ENCODE measurements at regions not wholly inside any gene's neighbourhood (a gene's known extent, or its start where the extent isn't known, plus 50 kb on each side); places are given as distances from the start of the nearest gene placed in this dataset.

- no peaks in the 10 kb centered on the region for H3K36me3 ChIP-seq (replicated peaks; ENCODE audit: low read depth, low read length)
- TF ChIP-seq EZH2phosphoT487 (IDR thresholded peaks at IDR 0.05; ENCODE audit: low read depth) (no peak), CTCF (IDR thresholded peaks at IDR 0.05; ENCODE audit: low read depth, low read length) (no peak)
- no peaks in the 10 kb centered on the region for H3K4me1 ChIP-seq (ENCODE audit: low read length)
- H3K79me2 ChIP-seq (ENCODE audit: low read length) = no peaks in the 10 kb centered on the region
- no peak overlapping the region for H3K4me2 ChIP-seq (ENCODE audit: low read length)
- no peaks in the 10 kb centered on the region for H3K27me3 ChIP-seq (ENCODE audit: low read depth, low read length)
- no peak overlapping the region for H3K9ac ChIP-seq (ENCODE audit: low read length)
- H3K9me3 ChIP-seq (ENCODE audit: insufficient read depth, low read length) = no peaks in the 10 kb centered on the region
- H2AFZ ChIP-seq (ENCODE audit: low read depth, low read length) = no peak overlapping the region
- no peaks in the 10 kb centered on the region for H4K20me1 ChIP-seq (ENCODE audit: insufficient read depth, low read length)
- H3K4me3 ChIP-seq (ENCODE audit: low read length) = no peak overlapping the region
- H3K27ac ChIP-seq (ENCODE audit: low read length) = no peak overlapping the region
Measured at GRCh38 chr15:95726891-95727290, 603.6 kb upstream of the NR2F2 start.

DNA sequence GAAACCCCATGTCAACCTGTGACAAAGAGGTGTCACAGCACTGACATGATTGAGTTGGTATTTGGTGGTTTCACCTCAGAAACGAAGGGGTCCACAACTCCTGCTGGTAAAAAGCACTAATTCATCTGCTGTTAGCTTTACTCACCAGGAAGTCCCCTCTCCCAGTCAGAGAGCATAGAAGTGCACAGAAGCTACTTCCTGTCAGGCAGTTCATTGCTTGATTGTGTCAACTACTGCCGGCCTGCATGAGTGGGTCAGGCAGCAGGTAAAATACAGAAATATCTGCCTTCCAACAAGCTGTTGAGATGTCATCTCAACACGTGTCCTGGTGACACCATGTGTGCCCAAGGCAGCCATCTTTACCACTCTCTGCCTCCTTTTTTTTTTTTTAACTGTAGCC, 596.6 kb upstream of the NR2F2 start:
- no peaks in the 10 kb centered on the region for H3K36me3 ChIP-seq (replicated peaks; ENCODE audit: low read depth, low read length)
- H4K20me1 ChIP-seq (ENCODE audit: insufficient read depth, low read length) = no peaks in the 10 kb centered on the region
- H2AFZ ChIP-seq (ENCODE audit: low read depth, low read length) = no peak overlapping the region
- no peaks in the 10 kb centered on the region for H3K9me3 ChIP-seq (ENCODE audit: insufficient read depth, low read length)
- H3K79me2 ChIP-seq (ENCODE audit: low read length) = no peaks in the 10 kb centered on the region
- H3K4me3 ChIP-seq (ENCODE audit: low read length) = no peak overlapping the region
- H3K4me1 ChIP-seq (ENCODE audit: low read length) = no peaks in the 10 kb centered on the region
- no peaks in the 10 kb centered on the region for H3K27me3 ChIP-seq (ENCODE audit: low read depth, low read length)
- H3K4me2 ChIP-seq (ENCODE audit: low read length) = no peak overlapping the region
- TF ChIP-seq CTCF (IDR thresholded peaks at IDR 0.05; ENCODE audit: low read depth, low read length) (no peak), EZH2phosphoT487 (IDR thresholded peaks at IDR 0.05; ENCODE audit: low read depth) (no peak)
- H3K27ac ChIP-seq (ENCODE audit: low read length) = no peak overlapping the region
- no peak overlapping the region for H3K9ac ChIP-seq (ENCODE audit: low read length)

- Histone ChIP-seq H3K27me3 (ENCODE audit: low read depth, low read length) (no peaks in the 10 kb centered on the region), H3K9ac (ENCODE audit: low read length) (no peak overlapping the region), H3K79me2 (ENCODE audit: low read length) (no peaks in the 10 kb centered on the region), H3K4me3 (ENCODE audit: low read length) (no peak overlapping the region), H3K36me3 (replicated peaks; ENCODE audit: low read depth, low read length) (no peaks in the 10 kb centered on the region), H3K9me3 (ENCODE audit: insufficient read depth, low read length) (no peaks in the 10 kb centered on the region), H2AFZ (ENCODE audit: low read depth, low read length) (no peak overlapping the region), H3K4me1 (ENCODE audit: low read length) (no peaks in the 10 kb centered on the region), H3K27ac (ENCODE audit: low read length) (no peak overlapping the region), H4K20me1 (ENCODE audit: insufficient read depth, low read length) (no peaks in the 10 kb centered on the region), H3K4me2 (ENCODE audit: low read length) (no peak overlapping the region)
- TF ChIP-seq CTCF (IDR thresholded peaks at IDR 0.05; ENCODE audit: low read depth, low read length) = no peak
- no peak for TF ChIP-seq EZH2phosphoT487 (IDR thresholded peaks at IDR 0.05; ENCODE audit: low read depth)
Measured at GRCh38 chr15:95734422-95735316, 595.8 kb upstream of the NR2F2 start.

DNA sequence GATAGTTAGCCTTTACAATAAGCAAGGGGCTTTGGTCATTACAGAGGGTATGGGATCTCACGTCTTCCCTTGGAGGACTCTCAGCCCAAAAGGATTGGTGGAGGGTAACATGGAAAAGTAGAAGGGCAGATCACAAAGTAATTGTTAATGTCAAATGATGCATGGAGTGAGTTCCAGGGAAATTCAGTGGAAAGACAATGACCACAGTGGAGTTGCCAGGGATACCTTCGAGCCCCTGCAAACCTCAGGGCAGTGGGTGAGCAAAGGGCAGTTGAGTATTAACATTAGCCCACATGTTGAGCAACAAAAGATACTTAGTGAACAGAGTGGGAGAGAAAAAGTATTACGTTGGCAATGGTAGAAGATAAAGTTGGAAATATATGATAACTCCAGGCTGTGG, 593.4 kb upstream of the NR2F2 start:
- H3K9me3 ChIP-seq (ENCODE audit: insufficient read depth, low read length) = no peaks in the 10 kb centered on the region
- TF ChIP-seq CTCF (IDR thresholded peaks at IDR 0.05; ENCODE audit: low read depth, low read length) (no peak), EZH2phosphoT487 (IDR thresholded peaks at IDR 0.05; ENCODE audit: low read depth) (no peak)
- H3K27me3 ChIP-seq (ENCODE audit: low read depth, low read length) = no peaks in the 10 kb centered on the region
- no peak overlapping the region for H2AFZ ChIP-seq (ENCODE audit: low read depth, low read length)
- H3K4me3 ChIP-seq (ENCODE audit: low read length) = no peak overlapping the region
- no peaks in the 10 kb centered on the region for H3K4me1 ChIP-seq (ENCODE audit: low read length)
- no peaks in the 10 kb centered on the region for H3K79me2 ChIP-seq (ENCODE audit: low read length)
- H3K9ac ChIP-seq (ENCODE audit: low read length) = no peak overlapping the region
- no peaks in the 10 kb centered on the region for H4K20me1 ChIP-seq (ENCODE audit: insufficient read depth, low read length)
- H3K36me3 ChIP-seq (replicated peaks; ENCODE audit: low read depth, low read length) = no peaks in the 10 kb centered on the region
- H3K4me2 ChIP-seq (ENCODE audit: low read length) = no peak overlapping the region
- no peak overlapping the region for H3K27ac ChIP-seq (ENCODE audit: low read length)

Measured in OCI-LY3 (cell line).